Nephron progenitor cell (in vitro differentiated cells): ENCODE measurements at regions not wholly inside any gene's neighbourhood (a gene's known extent, or its start where the extent isn't known, plus 50 kb on each side); places are given as distances from the start of the nearest gene placed in this dataset.

ENCODE experiments used
- DNase-seq: peaks from one replicate; pipeline ENCODE4 v3.0.0; 2021
- H3K27ac Mint-ChIP-seq: 2 replicates; pipeline ENCODE4 v1.8.0; 2021; ENCODE audit warnings: mild to moderate bottlenecking, moderate library complexity, mixed read lengths
- H3K27me3 Mint-ChIP-seq: 2 replicates; pipeline ENCODE4 v1.8.0; 2021; ENCODE audit warnings: mild to moderate bottlenecking, low read depth, mixed read lengths; ENCODE audit not compliant: poor library complexity
- H3K36me3 Mint-ChIP-seq: 2 replicates; pipeline ENCODE4 v1.8.0; 2021; ENCODE audit warnings: low read depth, mixed read lengths
- H3K4me1 Mint-ChIP-seq: 2 replicates; pipeline ENCODE4 v1.8.0; 2021; ENCODE audit warnings: mixed read lengths
- H3K4me3 Mint-ChIP-seq: 2 replicates; pipeline ENCODE4 v1.8.0; 2021; ENCODE audit warnings: mild to moderate bottlenecking, moderate library complexity, mixed read lengths
- H3K9me3 Mint-ChIP-seq: 2 replicates; pipeline ENCODE4 v1.8.0; 2021; ENCODE audit warnings: mild to moderate bottlenecking, moderate library complexity, mixed read lengths
- TF ChIP-seq, protein P1 (sequence below): fragments of 200-600 bp; sonication (generic); IDR thresholded peaks from 2 replicates; pipeline ENCODE4 v1.5.0; 2021; ENCODE audit warnings: antibody characterized with exemption

DNA sequence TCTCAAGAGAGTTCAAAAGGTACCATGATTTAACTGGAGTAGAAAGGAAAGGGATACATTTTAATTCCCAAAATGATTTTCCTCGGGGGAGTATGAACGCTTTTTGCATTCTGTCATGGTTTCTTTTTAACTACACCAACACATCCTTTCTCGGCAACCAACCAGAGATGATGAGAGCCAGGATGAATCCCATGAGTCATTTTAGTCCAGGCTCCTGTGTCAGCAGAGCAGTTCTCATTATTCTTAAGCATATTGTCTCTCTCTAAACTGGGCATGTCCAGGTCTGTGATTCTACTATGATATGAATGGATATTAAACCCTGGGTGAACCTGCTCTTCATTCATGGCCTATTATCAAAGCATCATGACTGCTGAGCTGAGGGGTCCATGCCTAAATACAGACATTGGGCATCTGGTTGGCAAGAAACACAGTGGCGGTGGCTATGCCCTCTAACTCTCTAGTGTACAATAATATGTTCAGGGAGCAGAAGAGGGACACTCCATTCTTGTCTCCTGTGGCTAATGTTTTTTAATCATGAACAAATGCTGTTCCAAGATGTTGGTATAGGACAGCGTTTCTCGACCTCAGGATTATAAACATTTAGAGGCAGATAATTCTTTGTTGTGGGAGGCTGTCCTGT is 124.3 kb upstream of the ESRRG start:
- Mint-ChIP-seq H3K4me3 (no peak overlapping the region), H3K27ac (no peak overlapping the region), H3K36me3 (no peaks in the 10 kb centered on the region), H3K4me1 (no peaks in the 10 kb centered on the region), H3K9me3 (no peaks in the 10 kb centered on the region), H3K27me3 (peaks cover 5% of the 10 kb centered on the region)
- DNase-seq, result no peak
- TF ChIP-seq, protein P1, sequence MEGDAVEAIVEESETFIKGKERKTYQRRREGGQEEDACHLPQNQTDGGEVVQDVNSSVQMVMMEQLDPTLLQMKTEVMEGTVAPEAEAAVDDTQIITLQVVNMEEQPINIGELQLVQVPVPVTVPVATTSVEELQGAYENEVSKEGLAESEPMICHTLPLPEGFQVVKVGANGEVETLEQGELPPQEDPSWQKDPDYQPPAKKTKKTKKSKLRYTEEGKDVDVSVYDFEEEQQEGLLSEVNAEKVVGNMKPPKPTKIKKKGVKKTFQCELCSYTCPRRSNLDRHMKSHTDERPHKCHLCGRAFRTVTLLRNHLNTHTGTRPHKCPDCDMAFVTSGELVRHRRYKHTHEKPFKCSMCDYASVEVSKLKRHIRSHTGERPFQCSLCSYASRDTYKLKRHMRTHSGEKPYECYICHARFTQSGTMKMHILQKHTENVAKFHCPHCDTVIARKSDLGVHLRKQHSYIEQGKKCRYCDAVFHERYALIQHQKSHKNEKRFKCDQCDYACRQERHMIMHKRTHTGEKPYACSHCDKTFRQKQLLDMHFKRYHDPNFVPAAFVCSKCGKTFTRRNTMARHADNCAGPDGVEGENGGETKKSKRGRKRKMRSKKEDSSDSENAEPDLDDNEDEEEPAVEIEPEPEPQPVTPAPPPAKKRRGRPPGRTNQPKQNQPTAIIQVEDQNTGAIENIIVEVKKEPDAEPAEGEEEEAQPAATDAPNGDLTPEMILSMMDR, result no peak

DNA sequence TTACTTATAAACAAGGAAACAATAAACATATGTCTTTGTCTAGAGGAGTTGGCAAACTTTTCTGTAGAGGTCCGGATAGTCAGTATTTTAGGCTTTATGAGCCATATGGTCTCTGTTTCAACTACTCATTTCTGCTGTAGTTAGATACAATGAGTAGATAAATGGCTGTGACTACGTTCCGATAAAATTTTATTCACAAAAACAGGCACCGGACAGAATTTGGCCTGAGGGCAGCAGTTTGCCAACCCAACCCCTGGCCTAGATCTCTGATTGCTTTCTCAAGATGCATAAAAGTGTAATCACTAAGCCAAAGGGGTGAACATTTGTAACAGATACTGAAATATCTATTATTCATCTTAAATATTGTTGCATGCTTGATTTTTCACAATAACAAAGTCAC is 123.1 kb upstream of the ESRRG start:
- peaks cover 5% of the 10 kb centered on the region for H3K27me3 Mint-ChIP-seq
- H3K36me3 Mint-ChIP-seq, result no peaks in the 10 kb centered on the region
- DNase-seq, result no peak
- no peak overlapping the region for H3K4me3 Mint-ChIP-seq
- H3K9me3 Mint-ChIP-seq, result no peaks in the 10 kb centered on the region
- TF ChIP-seq, protein P1, result no peak
- no peak overlapping the region for H3K27ac Mint-ChIP-seq
- no peaks in the 10 kb centered on the region for H3K4me1 Mint-ChIP-seq

DNA sequence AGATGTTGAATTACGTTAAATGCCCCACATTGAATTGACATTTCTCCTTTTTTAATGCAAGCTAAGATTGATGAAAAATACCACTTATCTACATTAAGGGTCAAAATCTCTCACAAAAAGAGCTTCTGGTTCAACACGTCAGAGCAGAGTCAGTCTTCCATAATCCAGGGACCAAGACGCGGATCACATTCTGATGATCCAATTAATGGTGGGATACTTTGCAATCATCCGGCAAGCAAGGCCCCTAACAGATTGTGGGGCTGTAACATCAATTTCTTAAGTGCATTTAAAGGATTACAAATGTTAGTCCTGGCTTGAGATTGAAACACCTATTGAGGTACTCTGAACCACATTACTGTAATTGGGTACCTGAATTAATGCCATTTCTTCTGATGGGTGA is 120.2 kb upstream of the ESRRG start:
- Mint-ChIP-seq H3K27ac (no peak overlapping the region), H3K4me3 (no peak overlapping the region), H3K36me3 (no peaks in the 10 kb centered on the region), H3K4me1 (no peaks in the 10 kb centered on the region), H3K9me3 (no peaks in the 10 kb centered on the region), H3K27me3 (peaks cover 5% of the 10 kb centered on the region)
- DNase-seq, result no peak
- TF ChIP-seq, protein P1, result no peak

DNA sequence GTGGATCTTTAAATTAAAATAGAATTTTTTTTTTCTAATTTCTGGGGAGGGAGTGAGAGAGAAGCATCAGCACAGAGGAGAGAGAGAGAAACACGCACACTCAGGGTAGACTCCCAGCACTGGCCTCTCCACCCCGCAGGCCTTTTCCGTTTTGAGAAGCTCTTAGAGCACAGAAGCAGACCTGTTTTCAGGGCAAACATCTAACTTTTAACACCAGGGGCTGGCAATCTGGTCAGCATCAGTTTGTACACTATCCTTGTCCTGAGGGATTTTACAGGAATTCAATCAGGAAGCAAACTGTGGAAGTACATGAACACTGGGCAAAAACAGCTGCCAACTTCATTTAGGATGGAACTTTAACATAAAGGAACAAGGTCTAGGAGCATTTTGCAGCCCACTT is 117.9 kb upstream of the ESRRG start:
- TF ChIP-seq, protein P1, result no peak
- no peaks in the 10 kb centered on the region for H3K36me3 Mint-ChIP-seq
- peaks cover 5% of the 10 kb centered on the region for H3K27me3 Mint-ChIP-seq
- no peak overlapping the region for H3K4me3 Mint-ChIP-seq
- no peaks in the 10 kb centered on the region for H3K4me1 Mint-ChIP-seq
- H3K9me3 Mint-ChIP-seq, result no peaks in the 10 kb centered on the region
- DNase-seq, result no peak
- no peak overlapping the region for H3K27ac Mint-ChIP-seq

DNA sequence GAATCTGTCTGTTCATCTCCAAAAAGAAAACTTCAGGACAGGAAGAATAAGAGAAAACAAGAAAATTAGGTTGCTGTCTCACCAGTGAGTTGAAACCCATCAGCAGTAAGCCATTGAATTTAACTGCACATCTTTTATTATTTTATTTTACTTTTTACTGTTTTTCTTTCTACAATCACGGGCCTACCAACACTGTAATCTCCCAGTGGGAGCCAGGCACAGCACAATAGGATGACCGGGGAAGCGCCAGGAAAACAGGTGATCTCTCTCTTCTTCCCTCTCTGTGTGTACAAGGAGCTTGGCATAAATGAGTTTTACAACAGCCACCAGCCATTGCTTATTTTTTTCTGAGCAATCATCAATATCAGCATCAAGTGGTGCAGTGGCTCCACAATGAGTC is 113.1 kb upstream of the ESRRG start:
- TF ChIP-seq, protein P1, result no peak
- no peak for DNase-seq
- H3K4me3 Mint-ChIP-seq, result no peak overlapping the region
- peaks cover 11% of the 10 kb centered on the region for H3K9me3 Mint-ChIP-seq
- H3K27me3 Mint-ChIP-seq, result no peaks in the 10 kb centered on the region
- H3K27ac Mint-ChIP-seq, result no peak overlapping the region
- no peaks in the 10 kb centered on the region for H3K36me3 Mint-ChIP-seq
- peaks cover under 1% of the 10 kb centered on the region for H3K4me1 Mint-ChIP-seq

DNA sequence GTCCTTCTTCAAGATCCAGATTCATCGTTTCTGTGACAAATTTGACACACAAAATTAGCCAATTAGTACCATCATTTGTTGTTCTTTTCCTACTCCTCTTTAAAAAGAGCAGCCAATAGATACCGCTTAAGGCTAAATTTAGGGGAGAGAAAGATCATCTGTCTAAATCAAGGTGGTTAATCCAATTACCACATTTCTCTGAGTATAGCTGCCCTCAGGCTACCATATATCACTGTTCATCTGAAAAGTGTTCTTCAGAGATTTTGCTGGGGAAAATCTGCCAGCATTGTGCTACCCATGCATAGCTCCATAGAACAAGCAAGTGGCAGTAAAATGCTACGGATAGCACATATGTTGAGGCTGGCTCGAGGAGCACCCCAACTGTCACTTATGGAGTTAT is 110.3 kb upstream of the ESRRG start:
- H3K36me3 Mint-ChIP-seq, result no peaks in the 10 kb centered on the region
- peaks cover 16% of the 10 kb centered on the region for H3K4me1 Mint-ChIP-seq
- H3K4me3 Mint-ChIP-seq, result no peak overlapping the region
- peaks cover 2% of the 10 kb centered on the region for H3K27me3 Mint-ChIP-seq
- TF ChIP-seq, protein P1, result no peak
- no peak for DNase-seq
- H3K9me3 Mint-ChIP-seq, result peaks cover 11% of the 10 kb centered on the region
- H3K27ac Mint-ChIP-seq, result no peak overlapping the region
